SU-DHL-6 (cell line): ENCODE measurements at regions not wholly inside any gene's neighbourhood (a gene's known extent, or its start where the extent isn't known, plus 50 kb on each side); places are given as distances from the start of the nearest gene placed in this dataset.

Source experiments
- H2AFZ ChIP-seq: fragments of 200-600 bp; sonication (generic); 2 replicates; pipeline ENCODE4 v1.6.1; 2014; ENCODE audit warnings: low read depth, mild to moderate bottlenecking, moderate library complexity, mixed read lengths, antibody characterized with exemption, low read length; ENCODE audit not compliant: severe bottlenecking
- H3F3A ChIP-seq: fragments of 200-600 bp; shearing (Covaris generic); 2 replicates; pipeline ENCODE4 v1.6.0; 2016; ENCODE audit warnings: antibody characterized with exemption, mild to moderate bottlenecking; ENCODE audit not compliant: insufficient read depth
- H3K27ac ChIP-seq: fragments of 200-600 bp; sonication (generic); 2 replicates; pipeline ENCODE4 v1.5.1; 2016; ENCODE audit warnings: low read depth, mild to moderate bottlenecking, low read length, moderate library complexity, mixed read lengths
- H3K27me3 ChIP-seq: fragments of 200-600 bp; sonication (generic), shearing (Covaris generic); 2 replicates; pipeline ENCODE4 v1.6.0; 2014; ENCODE audit warnings: mild to moderate bottlenecking, low read length
- H3K36me3 ChIP-seq: fragments of 200-600 bp; sonication (generic); 2 replicates; pipeline ENCODE4 v1.6.1; 2014; ENCODE audit warnings: mild to moderate bottlenecking, low read length, mixed read lengths
- H3K4me2 ChIP-seq: fragments of 300-600, 200-600 bp; shearing (Covaris generic), sonication (generic); 2 replicates; pipeline ENCODE4 v1.6.0; 2014; ENCODE audit warnings: low read length, low read depth, mild to moderate bottlenecking; ENCODE audit not compliant: poor library complexity, severe bottlenecking
- H3K4me3 ChIP-seq: fragments of 200-600 bp; sonication (generic); 2 replicates; pipeline ENCODE4 v1.5.1; 2014; ENCODE audit warnings: antibody characterized with exemption, low read length, mild to moderate bottlenecking, mixed read lengths; ENCODE audit not compliant: insufficient read depth, poor library complexity, severe bottlenecking
- H3K79me2 ChIP-seq: fragments of 200-600 bp; sonication (generic); 2 replicates; pipeline ENCODE4 v1.6.1; 2014; ENCODE audit warnings: mild to moderate bottlenecking, low read length, moderate library complexity; ENCODE audit not compliant: insufficient read depth
- H3K9ac ChIP-seq: fragments of 200-600 bp; sonication (generic); 2 replicates; pipeline ENCODE4 v1.7.0; 2014; ENCODE audit warnings: mild to moderate bottlenecking, low read length
- H3K9me2 ChIP-seq: fragments of 200-600 bp; sonication (generic); replicated peaks from 2 replicates; pipeline ENCODE4 v1.6.1; 2014; ENCODE audit warnings: low read length; ENCODE audit not compliant: insufficient read depth
- H3K9me3 ChIP-seq: fragments of 200-600 bp; sonication (generic); 2 replicates; pipeline ENCODE4 v1.6.1; 2014; ENCODE audit warnings: low read length, mixed read lengths; ENCODE audit not compliant: insufficient read depth
- H4K20me1 ChIP-seq: fragments of 200-600 bp; sonication (generic); 2 replicates; pipeline ENCODE4 v1.6.1; 2014; ENCODE audit warnings: low read depth, mild to moderate bottlenecking, antibody characterized with exemption, low read length, moderate library complexity, mixed read lengths
- CTCF ChIP-seq: fragments of 200-600 bp; sonication (generic); IDR thresholded peaks from one replicate; pipeline ENCODE4 v1.5.1; 2017; ENCODE audit warnings: antibody characterized with exemption, mild to moderate bottlenecking, low read length, moderate library complexity; ENCODE audit not compliant: insufficient read depth, poor library complexity, severe bottlenecking
- EZH2phosphoT487 ChIP-seq: fragments of 200-600 bp; sonication (generic), shearing (Covaris generic); conservative IDR thresholded peaks from 2 replicates; pipeline ENCODE4 v1.6.1; 2018; ENCODE audit warnings: mild to moderate bottlenecking, antibody characterized with exemption, low read length, moderate library complexity, mixed read lengths

GRCh38 chr15:62390791-62391640 is 225.9 kb upstream of the C2CD4B start:
- Histone ChIP-seq H3K4me2 (peak overlapping the region; percentile 86), H3K27me3 (no peaks in the 10 kb centered on the region), H3K36me3 (no peaks in the 10 kb centered on the region), H3F3A (no peaks in the 10 kb centered on the region), H3K79me2 (no peaks in the 10 kb centered on the region), H3K4me3 (peak overlapping the region; percentile 93), H3K27ac (no peak overlapping the region), H3K9me3 (no peaks in the 10 kb centered on the region), H4K20me1 (no peaks in the 10 kb centered on the region), H3K9me2 (no peaks in the 10 kb centered on the region), H3K9ac (peak overlapping the region; percentile 90), H2AFZ (peak overlapping the region; percentile 96)
- no peak for TF ChIP-seq CTCF
- no peak for TF ChIP-seq EZH2phosphoT487

DNA sequence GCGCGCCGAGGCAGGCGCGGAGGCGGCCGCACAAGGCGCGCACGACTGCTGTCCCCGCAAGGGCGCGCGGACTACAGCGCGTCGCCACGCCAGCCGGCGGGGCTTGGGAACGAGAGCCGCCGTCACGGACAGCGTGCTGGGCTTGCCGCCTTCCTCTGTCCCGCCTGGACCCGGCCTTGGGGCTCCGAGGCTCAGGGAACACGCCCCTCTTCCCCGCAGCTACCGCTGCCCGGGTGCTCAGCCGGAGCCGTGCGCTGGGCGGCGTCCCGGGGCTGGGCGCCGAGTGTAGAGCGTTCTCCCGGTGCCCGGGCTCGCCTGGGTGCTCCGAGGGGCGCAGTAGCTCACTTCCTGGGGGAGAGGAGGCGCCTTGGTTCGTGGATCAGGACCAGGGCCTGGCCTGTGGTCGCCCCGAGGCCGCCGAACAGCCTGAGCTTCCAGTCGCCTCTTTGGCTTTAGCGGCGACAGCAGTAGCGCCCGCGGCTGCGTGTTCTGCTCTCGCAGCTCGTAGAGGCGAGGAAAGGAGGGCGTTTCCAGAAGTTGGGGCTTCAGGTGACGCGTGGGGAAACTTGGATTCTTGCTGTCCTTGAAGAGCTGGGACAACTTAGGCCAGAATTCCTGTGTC is 226.7 kb upstream of the C2CD4B start:
- no peaks in the 10 kb centered on the region for H3K9me3 ChIP-seq
- no peaks in the 10 kb centered on the region for H3F3A ChIP-seq
- peak overlapping the region; percentile 86 for H3K4me2 ChIP-seq
- no peaks in the 10 kb centered on the region for H3K36me3 ChIP-seq
- H2AFZ ChIP-seq, result peak overlapping the region; percentile 96
- H3K27ac ChIP-seq, result no peak overlapping the region
- H3K4me3 ChIP-seq, result peak overlapping the region; percentile 93
- H3K79me2 ChIP-seq, result no peaks in the 10 kb centered on the region
- TF ChIP-seq CTCF, result no peak
- TF ChIP-seq EZH2phosphoT487, result no peak
- no peaks in the 10 kb centered on the region for H4K20me1 ChIP-seq
- H3K9ac ChIP-seq, result peak overlapping the region; percentile 90
- H3K9me2 ChIP-seq, result no peaks in the 10 kb centered on the region
- H3K27me3 ChIP-seq, result no peaks in the 10 kb centered on the region

DNA sequence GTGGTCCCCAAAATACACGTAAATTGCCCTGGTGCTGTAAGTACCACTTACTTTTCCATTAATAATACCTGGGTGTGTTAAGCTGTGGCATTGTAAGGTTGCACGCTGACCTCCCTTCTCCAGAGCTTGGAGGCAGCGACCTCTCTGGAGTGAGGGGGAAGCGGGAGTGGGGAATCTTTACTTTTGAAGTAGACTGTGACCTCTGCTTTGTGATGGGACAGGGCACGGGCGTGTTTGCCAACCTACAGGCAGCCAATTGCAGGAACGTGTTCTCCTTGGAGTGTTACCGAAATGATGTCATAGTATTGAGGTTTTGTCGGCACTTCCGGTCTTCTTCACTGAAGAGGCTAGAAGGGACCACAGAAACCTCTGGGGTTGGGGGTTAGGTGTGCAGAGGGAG is 227.3 kb upstream of the C2CD4B start:
- H4K20me1 ChIP-seq, result no peaks in the 10 kb centered on the region
- no peak overlapping the region for H3K9ac ChIP-seq
- H3K79me2 ChIP-seq, result no peaks in the 10 kb centered on the region
- H3K27ac ChIP-seq, result no peak overlapping the region
- H3F3A ChIP-seq, result no peaks in the 10 kb centered on the region
- no peaks in the 10 kb centered on the region for H3K36me3 ChIP-seq
- no peak overlapping the region for H3K4me3 ChIP-seq
- H3K9me3 ChIP-seq, result no peaks in the 10 kb centered on the region
- TF ChIP-seq EZH2phosphoT487 (no peak), CTCF (no peak)
- no peaks in the 10 kb centered on the region for H3K9me2 ChIP-seq
- H2AFZ ChIP-seq, result no peak overlapping the region
- H3K27me3 ChIP-seq, result no peaks in the 10 kb centered on the region
- no peak overlapping the region for H3K4me2 ChIP-seq
